GM18868 (cell line): ENCODE measurements at regions not wholly inside any gene's neighbourhood (a gene's known extent, or its start where the extent isn't known, plus 50 kb on each side); places are given as distances from the start of the nearest gene placed in this dataset.
"Not testable (repeated sequence)": the region's sequence is repeated elsewhere in the genome, so short reads cannot be mapped to it uniquely, and the experiment has no call there.

ENCODE experiments used
- ATAC-seq: cut with Tn5 transposase; IDR thresholded peaks from one replicate; pipeline ENCODE4 v1.9.1; 2021; ENCODE audit warnings: mild to moderate bottlenecking, moderate library complexity; ENCODE audit not compliant: unreplicated experiment

DNA sequence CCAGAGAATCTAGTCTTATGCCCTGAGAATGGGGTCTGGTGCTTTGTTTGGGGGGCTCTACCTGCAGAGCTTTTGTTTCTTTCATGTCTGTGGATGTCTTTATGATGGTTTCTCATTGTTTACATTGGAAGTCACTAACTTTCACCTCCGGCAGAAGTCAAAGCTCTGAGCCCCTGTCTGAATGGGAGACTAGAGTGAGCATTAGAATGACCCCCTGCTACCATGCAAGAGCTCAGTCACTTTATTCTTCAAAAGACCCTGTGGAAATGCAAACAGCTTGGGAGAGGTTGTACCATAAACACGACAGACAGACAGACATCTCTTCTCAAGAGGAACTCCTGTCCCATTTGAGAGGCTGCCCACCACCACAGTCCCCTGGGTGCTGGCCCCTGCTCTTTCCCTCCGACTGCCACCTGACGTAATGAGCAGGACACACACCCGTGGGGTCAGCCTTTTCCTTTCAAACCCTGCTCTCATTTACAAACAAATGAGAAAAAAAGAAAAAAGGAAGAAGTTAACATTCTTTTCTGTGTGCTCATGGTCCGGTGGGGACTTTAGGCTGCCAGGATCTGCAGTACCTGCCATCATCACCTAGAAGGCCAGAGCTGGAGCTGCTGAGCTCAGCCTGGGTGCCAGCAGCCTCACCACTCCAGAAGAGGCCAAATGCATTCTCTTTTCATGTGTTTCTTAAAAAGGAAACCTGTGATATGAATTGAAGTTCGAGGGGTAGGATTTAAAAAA lies 91.6 kb downstream of the FZD1 start:
- ATAC-seq = no peak

GRCh38 chr7:91356915-91357314 lies 92.7 kb downstream of the FZD1 start:
- no peak for ATAC-seq

DNA sequence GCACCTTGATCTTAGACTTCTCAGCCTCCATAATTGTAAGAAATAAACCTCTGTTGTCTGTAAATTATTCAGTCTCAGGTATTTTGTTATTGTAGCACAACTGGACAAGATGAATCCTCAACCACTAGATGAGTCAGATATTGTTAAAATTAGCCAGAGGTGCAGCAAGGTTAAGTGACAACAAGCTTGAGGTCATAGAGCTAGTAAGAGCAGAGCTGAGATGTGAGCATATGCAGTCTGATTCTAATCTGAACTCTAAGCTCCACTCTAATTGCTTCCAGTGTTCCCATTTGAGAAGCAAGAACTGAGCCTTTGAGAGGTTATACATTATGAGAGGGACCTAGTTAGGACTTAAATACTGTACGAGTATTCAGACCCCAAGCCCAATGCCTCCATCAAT lies 93.1 kb downstream of the FZD1 start:
- no peak for ATAC-seq

DNA sequence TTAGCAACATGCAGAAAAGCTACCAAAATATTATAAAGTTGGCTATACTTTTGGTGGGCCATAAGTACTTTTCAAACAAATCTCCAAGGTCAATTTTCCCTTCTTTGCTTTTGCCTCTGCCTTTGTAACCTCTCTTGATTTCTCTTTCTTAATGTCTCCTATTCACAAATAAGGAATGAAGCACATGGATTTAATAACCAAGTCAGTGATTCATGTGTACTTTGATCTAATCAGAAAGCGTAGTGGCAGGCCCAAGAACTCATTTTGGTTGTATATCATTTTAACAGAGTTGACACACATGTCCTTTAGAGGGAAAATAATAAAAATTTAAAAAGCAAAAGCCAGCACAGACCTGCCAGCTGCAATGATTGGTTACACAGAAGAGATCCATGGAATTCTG lies 93.7 kb downstream of the FZD1 start:
- ATAC-seq = no peak

- ATAC-seq = no peak
Observed at GRCh38 chr7:91358303-91358702, 94.1 kb downstream of the FZD1 start.

GRCh38 chr7:91365097-91365496 lies 100.9 kb downstream of the FZD1 start:
- not testable (repeated sequence) for ATAC-seq

- no peak for ATAC-seq
Observed at GRCh38 chr7:91366091-91366490, 101.9 kb downstream of the FZD1 start.

DNA sequence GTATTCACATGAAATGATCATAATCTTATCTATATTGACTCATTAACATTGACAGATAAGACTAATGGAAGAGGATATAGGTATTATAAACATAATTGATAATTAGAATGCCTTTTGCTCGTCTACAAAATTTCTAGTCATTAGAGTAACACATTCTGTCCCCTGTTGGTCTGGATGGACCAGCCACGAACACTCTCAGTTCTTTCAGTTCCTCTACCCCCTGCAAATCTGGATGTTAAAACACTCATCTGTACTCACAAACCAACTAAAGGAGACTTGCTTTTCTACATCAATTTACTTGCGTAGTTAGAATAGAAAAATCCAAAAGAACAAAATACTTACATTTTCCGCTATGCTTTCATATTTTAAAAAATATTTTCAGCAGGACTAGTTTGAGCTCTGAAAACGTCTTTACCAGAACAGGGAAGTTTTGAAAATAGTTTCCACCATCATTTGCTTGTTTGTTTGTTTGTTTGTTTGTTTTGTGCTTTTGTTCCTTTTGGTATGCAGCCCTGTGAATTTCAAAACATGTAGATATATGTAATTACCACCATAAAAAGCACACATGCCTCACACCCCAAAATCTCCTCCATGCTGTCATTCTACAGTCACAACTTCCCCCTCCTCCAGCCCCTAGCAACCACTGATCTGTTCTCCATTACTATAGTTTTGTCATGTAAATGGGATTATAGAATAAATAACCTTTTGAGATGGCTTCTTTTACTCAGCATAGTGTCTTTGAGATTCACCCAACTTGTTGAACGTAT lies 103.8 kb downstream of the FZD1 start:
- ATAC-seq = no peak

- ATAC-seq = no peak
Observed at GRCh38 chr7:91372323-91372722, 108.1 kb downstream of the FZD1 start.

- no peak for ATAC-seq
Observed at GRCh38 chr7:91373111-91373800, 109.0 kb downstream of the FZD1 start.

GRCh38 chr7:91374321-91374989 lies 110.2 kb downstream of the FZD1 start:
- ATAC-seq = no peak

GRCh38 chr7:91375378-91375777 lies 111.1 kb downstream of the FZD1 start:
- ATAC-seq = no peak

DNA sequence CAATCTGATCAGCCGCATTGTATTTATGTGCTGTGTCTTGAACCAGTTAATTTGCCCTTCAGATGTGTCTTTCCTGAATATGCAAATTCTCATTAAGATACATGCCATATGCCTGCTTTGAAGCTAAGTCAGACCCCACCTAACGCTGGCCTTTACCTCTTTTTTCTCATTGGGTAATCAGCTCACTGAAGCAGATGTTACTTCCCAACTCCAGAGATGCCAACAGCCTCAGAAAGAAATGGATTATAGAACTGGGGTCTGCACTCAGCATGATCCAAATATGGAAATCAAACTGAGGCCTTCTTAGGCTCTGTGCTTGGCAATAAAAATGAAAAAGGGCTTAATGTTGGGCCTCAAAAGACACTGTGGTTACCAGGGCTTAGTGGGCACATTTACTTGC lies 113.9 kb downstream of the FZD1 start:
- ATAC-seq = no peak

- no peak for ATAC-seq
Observed at GRCh38 chr7:91379236-91379635, 115.0 kb downstream of the FZD1 start.

- no peak for ATAC-seq
Observed at GRCh38 chr7:91379991-91380390, 115.8 kb downstream of the FZD1 start.

DNA sequence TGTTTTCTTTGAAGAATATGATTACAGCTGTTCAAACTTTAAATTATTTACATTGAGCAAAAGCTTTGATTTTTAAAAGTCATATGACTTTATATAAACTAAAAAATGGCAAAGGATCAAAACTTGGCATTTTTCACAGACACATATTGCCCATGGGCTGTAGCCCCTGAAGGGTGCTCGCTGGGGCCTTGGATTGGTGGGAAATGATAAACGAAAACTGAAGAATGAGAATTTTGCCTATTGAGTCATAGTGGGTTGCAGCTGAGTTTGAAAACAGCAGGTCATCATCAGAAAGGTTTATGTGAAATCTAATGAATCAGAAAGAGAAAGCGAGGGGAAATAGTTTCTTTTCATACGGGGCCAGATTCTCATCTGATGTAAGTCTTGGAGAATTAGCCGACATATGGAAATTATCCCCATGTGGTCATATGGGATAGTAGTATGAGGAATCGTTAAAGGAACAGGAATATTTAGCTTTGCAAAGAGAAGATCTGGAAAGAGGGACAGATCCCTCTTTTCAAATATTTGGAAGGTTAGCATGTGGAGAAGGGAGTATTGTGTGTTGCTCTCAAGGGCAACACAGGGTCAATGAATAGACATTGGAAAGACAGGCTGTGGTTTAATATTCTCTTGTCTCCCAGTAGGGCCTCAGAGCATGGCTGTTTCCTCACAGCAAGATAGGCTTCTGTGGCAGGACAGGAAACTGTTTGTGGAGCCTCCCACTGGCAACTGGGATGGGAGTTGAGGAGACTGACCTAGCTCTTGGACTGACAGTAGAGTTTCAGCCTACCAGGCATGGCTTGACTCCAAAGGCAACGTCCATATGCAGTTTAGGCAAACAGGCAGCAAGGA lies 119.0 kb downstream of the FZD1 start:
- ATAC-seq = no peak

GRCh38 chr7:91383905-91384274 lies 119.7 kb downstream of the FZD1 start:
- no peak for ATAC-seq

DNA sequence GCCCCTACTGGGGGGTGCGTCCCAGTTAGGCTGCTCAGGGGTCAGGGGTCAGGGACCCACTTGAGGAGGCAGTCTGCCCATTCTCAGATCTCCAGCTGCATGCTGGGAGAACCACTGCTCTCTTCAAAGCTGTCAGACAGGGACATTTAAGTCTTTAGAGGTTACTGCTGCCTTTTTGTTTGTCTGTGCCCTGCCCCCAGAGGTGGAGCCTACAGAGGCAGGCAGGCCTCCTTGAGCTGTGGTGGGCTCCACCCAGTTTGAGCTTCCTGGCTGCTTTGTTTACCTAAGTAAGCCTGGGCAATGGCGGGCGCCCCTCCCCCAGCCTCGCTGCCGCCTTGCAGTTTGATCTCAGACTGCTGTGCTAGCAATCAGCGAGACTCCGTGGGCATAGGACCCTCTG lies 130.5 kb downstream of the FZD1 start:
- ATAC-seq = not testable (repeated sequence)

- ATAC-seq = not testable (repeated sequence)
Observed at GRCh38 chr7:91395313-91395712, 131.1 kb downstream of the FZD1 start.

DNA sequence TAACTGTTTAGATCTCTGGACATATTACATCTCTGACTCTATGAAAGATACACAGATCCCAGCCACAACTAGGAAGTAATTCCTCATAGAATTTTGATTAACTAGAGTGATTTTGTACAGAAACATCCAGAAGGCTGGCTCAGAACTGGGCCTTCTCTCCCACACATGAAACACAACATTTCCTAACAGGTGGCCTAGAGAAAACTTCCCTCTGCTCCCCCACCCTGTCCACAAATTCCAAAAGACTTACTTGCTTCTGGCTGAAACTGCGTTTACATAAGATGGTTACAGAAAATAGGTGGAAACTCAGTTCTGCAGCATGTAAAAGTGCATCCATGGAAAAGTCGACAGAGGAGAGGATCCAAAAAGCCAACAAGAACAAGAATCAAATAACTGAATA lies 132.9 kb downstream of the FZD1 start:
- no peak for ATAC-seq
